ENCODE measurements at regions not wholly inside any gene's neighbourhood (a gene's known extent, or its start where the extent isn't known, plus 50 kb on each side); places are given as distances from the start of the nearest gene placed in this dataset.

DNA sequence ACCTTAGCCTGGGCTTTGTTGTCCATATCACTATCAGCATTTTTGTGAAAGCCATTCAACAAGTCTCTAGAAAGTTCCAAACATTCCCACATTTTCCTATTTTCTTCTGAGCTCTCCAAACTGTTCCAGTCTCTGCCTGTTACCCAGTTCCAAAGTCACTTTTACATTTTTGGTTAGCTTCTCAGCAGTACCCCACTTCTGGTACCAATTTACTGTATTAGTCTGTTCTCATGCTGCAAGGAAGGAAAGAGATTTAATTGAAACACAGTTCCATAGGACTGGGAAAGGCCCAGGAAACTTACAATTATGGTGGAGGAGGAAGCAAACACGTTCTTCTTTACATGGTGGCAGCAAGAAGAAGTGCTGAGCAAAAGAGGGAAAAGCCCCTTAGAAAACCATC, 247.2 kb upstream of the B3GALT2 start:
- DNase-seq = no peak

DNA sequence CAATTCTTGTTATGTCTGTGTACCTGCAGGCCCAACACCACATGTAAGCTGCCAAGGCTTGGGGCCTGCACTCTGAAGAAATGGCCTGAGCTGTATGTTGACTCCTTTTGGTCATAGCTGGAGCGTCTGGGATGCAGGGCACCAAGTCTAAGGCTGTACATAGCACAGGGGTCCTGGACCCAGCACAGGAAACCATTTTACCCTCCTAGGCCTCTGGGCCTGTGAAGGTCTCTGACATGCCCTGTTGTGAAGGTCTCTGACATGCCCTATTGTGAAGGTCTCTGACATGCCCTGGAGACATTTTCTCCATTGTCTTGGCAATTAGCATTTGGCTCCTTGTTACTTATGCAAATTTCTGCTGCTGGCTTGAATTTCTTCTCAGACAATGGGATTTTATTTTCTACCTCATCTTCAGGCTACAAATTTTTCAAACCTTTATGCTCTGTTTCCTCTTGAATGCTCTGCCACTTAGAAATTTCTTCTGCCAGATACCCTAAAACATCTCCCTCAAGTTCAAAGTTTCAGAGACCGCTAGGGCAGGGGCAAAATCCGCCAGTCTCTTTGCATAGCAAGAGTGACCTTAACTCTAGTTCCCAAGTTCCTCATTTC, 246.7 kb upstream of the B3GALT2 start:
- DNase-seq = no peak

DNA sequence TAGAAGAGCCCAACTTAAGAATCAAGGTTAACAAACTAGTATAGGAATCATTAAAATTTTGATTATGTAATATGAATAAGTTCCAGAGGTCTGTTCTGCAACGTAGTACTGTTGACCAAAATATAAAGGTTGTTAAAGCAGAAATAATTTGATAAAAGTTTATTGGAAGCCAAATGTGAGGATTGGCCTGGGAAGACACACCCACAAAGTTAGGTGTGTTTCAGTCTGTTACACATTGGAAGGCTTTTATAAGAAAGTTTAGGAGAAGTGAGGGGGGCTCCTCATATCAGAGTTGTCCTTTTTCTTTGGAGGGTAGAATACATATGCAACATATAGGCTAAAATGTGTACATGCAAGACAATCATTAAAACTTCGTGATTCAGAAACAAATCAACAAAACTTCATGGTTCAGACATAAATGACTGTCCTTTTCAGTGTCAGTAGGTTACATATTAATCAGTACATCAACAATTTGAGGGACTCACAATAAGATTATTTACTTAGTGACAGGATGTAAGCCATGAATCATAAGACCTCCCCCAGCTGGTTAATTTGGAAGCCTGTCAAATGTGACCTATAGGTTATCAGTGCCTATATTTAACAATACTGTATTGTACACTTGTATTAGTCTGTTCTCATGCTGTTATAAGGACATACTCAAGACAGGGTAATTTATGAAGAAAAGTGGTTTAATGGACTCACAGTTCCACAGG, 245.0 kb upstream of the B3GALT2 start:
- DNase-seq = no peak

DNA sequence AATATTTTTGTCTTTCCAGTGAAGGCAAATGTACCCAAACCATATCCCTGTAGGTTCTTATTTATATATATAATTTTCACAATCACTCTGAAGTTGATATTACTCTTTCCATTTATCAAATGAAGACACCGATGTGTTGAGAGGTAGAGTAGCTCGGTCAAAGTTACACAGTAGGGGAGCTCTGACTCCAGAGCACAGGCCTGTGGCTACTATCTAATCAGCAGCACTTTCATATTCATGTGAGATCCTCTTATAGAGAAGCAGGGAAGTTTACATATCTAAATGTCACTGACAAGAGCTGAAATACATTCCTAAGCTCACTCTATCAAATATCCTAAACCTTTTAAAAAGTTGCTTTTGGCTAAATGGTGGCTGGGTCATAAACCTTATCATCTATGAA, 241.1 kb upstream of the B3GALT2 start:
- no peak for DNase-seq

DNA sequence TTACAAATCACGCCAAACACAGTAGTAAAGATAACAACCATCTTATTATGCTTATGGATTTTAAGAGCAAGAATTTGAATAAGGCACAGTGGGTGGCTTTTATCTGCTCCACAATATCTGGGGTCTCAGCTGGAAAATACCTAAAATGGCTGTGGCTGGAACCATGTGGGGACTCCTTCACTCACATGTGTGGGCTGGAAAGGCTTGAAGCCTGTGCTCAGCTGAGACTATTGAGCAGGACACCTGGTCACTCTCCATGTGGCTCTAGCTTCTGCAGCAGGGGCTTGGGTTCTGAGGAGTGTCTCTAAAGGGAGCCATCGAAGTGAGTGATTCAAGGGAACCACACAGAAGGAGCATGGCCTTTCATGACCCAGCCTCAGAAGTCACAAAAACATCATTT, 239.6 kb upstream of the B3GALT2 start:
- DNase-seq = no peak

DNA sequence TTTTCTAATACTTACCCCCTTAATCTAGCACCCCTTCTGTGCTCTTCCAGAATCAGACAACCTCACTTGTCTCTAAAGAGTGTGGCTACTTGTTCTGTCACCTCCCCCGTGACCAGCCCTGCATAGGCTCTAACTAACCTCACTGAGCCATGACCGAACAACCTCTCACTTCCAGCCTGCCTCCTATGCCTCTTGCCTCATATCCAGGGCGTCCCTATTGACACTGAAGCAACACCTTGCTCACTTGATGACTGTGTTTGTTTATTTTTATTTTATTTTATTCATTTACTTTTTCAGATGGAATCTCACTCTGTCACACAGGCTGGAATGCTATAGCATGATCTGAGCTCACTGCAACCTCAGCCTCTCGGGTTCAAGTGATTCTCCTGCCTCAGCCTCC, 235.1 kb upstream of the B3GALT2 start:
- DNase-seq = no peak

DNA sequence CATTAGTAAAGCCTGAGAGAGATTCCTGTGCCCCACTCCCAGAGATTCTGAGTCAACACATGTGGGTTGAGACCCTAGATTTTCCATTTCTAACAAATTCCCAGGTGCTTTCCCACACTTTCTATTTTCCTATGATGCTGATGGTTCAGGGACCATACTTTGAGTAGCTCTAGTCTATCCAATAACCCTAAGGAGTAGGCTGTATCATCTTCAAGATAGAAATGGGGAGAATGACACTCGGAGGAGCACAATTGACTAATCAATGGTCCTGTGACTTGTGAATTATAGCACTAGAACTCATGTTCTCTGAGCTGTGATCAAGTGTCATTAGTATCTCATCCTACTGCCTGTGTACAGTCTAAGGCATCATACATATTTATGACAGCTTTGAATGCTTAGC, 232.9 kb upstream of the B3GALT2 start:
- DNase-seq = no peak

DNA sequence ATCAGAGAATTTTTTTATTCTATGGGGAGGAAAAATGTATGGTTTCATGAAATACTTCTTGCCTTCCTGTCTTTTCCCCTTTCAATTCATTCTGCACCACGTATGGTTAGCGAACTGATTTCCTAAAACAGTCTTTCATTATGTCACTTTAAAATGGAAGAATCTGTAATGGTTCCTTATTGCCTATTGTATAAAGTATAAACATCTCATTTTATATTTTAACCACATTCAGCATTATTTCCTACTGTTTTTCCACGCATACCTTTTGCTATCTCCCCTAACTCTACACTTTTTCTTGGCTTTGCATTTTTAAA, 232.3 kb upstream of the B3GALT2 start:
- no peak for DNase-seq

DNA sequence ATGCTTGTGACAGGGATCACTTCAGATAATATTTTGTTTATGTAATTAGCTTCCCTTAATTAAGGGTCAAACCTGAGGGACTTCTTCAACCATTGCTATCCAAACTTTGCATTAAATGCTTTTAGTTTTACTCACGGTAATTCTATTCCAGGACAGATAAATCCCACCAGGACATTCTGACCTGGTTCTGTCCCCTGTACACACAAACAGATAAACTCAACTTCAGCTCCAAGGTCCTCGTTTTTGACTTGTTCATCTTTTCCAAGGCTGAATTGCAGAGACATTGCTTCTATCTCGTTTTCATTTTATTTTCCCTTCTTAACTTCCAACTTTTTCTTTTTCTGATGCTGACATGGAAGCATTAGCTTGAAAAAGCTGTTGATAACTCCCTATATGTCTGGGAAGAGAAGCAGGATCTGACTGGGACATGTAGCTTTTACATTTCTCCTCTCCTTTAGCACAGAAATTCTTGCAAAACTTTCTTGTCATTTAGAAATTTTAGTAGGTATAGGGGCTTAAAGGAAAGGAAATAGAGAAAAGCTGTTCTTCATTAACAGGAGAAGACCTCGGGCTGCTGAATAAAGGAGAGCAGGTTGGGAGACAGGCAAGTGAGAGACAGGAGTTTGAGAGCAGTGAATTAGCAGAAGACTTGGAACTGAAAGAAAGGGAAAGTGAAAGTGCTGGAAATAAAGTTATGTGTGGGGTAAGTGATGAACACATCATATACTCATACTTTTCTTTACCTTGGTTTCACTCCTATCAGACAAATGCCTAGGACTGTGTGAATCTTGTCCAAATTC, 231.7 kb upstream of the B3GALT2 start:
- no peak for DNase-seq

DNA sequence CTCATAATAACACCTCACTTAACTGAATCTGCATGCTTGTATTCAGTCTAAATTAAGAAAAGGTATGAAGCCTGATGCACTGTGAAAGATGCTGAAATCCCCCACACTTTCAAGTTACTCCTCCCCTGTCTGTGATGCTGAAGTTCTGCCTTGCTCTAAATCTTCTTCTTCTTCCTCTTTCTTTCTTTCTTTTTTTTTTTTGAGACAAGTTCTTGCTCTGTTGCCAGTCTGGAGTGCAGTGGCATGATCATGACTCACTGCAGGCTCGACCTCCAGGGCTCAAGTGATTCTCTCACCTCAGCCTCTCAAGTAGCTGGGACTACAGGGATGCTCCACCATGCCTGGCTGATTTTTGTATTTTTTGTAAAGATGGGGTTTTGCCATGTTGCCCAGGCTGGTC, 231.0 kb upstream of the B3GALT2 start:
- no peak for DNase-seq

DNA sequence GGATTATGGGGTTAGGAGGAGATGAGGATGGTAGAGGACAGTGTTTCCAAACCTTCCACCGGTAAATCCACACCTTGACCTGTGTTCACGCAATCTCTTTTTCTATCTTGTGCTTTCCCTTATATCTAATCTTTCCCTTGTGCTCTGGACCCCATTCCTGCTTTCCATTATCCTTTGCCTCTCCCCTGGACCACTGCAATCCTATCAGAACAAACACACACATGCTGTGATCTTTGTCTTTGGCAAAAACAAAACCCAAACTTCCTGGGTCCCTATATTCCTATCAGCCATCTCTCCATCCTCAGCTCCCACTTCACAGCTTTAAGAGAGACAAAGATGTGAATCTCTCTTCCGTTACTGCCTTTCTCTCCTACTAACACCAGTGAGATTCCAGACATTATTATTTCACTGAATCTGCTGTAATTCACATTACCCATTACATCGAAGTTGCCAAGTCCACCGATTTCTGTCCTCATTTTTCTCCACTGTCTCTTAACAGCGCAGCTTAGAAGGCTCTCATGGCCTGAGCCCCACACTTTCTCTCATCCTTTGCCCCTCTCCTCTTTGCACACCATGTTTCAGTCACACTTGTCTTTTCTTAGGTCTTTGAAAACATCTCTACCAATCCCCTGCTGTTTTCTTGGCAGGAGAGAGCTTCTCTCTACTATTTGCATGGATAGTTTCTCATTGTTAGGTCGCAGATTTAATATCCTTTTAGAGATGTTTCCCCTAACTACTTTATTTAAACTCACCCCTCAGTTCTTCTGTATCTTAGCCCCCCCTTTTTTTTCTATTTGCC, 230.0 kb upstream of the B3GALT2 start:
- DNase-seq = no peak

DNA sequence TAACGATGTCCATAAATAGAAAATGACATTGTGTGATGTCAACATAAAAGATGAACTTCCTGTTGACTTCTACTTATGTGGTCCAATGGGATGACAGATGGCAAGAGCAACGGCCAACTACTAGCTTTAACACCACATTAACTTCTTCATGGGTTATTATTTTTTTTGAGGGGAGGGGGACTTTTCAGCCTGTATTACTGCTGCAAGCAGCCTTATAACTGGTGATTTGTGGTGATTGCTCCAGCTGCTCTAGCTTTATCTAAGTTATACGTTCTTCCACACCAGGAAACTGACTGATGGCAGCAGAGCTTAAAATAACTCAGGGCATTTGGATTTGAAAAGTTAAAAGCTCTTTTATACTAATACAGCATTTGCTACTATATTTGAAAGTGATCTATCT, 228.8 kb upstream of the B3GALT2 start:
- no peak for DNase-seq

DNA sequence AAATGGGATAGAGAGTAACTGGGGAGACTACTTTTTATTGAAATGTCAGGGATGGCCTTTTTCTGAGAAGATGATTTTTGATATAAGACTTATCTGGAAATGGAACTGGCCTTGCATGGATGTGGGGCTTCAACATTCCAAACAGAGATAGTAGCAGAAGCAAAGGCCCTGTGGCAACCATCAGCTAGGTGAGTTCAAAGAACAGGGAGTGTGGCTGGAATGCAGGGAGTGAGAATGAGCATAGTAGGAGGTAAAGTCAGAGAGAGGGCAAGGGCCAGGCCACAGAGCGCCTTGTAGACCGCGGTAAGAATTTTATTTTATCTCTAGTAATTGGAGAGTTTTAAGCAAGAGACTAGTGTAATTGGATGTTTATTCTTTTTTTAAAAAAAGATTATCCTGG, 227.0 kb upstream of the B3GALT2 start:
- DNase-seq = no peak

DNA sequence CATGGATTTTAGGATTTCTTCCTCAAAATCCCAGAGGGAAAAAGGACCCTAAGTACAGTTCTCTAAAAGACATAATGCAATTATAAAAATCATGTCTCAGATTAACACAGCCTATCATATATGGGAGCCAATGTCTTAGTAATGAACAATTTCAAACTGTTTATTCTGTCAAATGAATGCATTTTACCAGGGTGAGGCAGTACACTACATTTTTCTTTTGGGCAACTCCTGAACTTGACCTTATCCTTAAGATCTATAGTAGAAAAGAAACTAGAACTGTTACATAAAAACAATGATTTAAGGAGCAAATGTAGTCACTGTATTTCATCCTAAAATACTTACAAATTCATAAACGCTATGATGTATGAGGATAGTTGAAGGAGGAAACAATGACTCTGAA, 226.3 kb upstream of the B3GALT2 start:
- no peak for DNase-seq

DNA sequence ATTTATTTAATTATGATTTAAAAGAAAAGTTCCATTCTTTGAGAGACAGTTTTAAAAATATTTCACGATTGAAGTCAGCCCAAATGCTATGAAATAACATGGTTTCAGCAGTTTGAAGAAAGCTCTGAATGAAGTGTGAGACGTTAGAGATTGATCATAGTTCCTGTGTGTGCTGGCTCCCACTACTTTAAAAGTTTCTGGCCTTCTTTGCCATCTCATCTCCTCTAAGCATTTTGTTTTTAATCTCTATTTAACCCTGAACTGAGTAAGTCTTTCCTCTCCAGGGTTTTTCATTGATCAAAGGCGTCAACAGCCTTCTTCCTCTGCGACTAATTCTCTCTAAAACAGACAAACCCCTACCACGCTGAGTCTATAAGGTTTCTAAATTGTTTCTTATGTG, 225.3 kb upstream of the B3GALT2 start:
- DNase-seq = no peak

DNA sequence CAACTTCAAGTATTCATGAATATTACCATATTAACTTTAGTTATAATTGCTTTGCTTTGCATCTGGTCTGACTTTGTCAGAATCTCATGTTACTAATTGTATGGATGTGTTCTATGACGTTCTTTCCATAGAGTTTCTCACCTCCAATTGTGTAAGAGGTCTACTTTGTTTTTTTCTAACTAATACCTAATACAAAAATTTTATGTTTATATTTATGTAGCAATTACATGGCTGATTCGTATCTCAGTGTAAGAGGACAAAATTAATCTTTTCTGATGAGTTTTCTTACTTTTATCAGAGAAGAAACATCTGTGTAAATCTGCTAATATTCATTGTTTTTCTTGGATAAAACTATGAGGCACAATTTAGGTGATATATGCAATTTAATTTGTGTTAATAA, 224.8 kb upstream of the B3GALT2 start:
- DNase-seq = no peak

DNA sequence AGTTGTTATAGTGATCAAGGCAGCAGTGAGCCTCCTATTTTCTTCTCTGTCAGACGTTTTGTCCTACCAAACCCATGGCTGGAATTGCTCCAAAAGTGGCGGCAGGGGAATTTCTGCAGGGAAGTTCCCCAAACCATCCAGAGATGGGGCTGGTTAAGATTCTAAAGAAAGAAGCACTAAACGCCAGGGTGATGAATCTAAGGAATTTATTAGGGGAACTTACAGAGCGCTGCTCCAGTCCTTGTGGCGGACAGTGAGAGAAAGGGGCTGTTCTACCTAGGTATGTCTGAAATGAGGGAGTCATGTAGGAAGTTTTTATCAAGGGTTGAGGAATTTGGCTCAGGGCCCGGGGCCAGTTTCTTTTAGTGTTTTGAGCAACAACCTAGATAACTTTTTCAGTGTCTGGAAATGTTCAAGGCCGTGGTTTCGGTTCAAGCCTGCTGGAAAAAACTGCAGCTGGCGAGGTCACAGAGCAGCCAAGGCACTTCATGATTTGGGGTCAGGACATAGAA, 222.4 kb upstream of the B3GALT2 start:
- DNase-seq = no peak

DNA sequence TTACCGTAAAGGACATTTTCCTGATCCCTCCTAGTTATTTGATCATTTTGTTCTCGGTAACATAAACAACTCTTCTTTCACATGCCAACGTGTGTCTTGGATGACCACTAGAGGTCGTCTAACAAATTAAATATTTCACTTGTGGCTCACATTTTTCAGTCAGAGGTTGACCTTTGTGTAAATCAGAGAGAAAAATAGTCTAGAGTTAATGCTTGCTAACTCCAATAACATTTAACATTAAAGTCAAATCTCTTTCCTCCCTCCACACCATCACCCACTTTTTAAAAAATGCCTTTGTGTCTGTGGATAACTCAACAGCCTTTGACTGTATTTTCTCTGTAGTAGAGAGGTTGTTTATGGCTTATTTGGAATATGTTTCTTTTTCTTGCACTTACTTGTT, 220.5 kb upstream of the B3GALT2 start:
- DNase-seq = no peak

DNA sequence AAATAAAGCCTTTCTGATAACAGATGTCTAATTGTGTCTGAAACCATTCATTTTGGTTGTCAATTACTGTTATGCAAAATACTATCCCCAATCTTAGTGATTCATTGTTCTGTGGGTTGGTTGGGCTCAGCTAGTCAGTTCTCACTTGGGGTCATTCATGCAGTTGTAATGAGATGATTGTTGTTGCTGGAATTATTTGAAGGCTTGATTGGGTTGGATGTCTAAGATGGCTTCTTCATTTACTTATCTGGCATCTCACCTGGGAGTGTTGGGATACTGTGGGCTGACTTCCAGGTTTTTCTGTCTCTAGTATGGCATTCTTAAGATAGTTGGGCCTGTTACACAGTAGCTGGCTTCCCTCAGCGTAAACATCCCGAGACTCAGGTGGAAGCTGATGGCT, 217.8 kb upstream of the B3GALT2 start:
- DNase-seq = no peak

DNA sequence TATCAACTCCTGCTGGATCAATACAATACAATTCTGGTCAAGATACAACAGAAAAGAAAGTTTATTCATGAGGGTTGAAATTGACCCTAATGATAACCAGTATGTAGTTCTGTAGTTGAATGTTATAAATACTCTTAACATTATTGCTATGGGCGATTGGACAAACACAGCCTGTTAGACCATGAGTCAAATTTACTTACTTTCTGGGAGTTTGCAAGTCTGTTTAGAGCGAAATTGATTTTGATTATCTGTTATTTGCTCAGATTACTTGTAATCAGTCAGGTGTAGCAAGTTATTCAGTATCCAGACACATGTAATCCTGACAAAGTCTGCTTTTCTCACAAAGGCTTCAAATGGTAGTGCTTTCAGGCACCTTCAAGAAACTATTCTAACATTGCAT, 216.6 kb upstream of the B3GALT2 start:
- DNase-seq = no peak

DNA sequence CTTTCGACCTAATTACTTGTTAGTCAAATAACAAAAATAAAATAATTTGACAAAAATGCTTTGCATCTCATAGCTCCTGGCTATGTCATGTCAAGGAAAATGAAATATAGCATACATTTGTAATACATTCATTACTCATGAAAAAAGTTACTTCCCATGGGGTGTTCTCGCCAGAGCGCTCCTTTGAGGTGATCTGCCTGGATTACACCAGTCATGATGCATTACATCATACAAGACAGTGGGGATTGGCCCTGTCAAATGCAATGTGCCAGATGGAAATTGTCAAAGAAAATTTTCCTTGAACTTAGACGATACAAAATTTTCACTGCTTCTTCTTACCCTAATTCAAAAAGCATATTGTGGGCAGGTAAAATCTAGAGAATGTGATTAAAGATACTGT, 215.6 kb upstream of the B3GALT2 start:
- DNase-seq = no peak

DNA sequence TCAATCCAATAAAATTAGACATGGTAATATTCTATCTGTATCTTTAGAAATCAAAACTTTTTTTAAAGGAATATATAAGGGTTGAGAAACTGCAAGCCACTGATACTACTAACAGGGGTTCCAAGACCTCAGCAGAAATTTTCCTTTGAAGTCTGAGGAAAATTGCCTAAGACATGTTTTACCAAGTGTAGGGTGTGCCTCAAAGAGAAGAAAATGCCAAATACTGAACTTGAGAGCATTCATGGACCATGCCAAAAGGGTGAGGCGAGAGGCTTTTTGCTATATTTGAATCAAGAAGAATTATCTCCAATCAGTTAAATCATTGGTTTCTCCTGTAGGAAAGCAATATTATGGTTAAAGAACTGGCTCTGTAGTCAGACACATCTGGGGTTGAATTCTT, 207.9 kb upstream of the B3GALT2 start:
- no peak for DNase-seq
